Heart right ventricle (tissue), 16 donors: ENCODE measurements at regions not wholly inside any gene's neighbourhood (a gene's known extent, or its start where the extent isn't known, plus 50 kb on each side); places are given as distances from the start of the nearest gene placed in this dataset.

ENCODE experiments used
- ATAC-seq, 8 donors: fragments of 200-7000 bp; cut with Tn5 transposase; one replicate each; pipeline ENCODE4 v1.9.1; 2020; ENCODE audit warnings: mild to moderate bottlenecking in 8 of 8, moderate library complexity in 8 of 8, moderate number of reproducible peaks in 1 of 8
- DNase-seq, 2 donors: peaks; one replicate each; pipeline ENCODE4 v3.0.0-alpha.2; 2020
- H3K27ac ChIP-seq, 10 donors: fragments of 200-600 bp; sonication (generic) in 2 of 10; one replicate each; pipeline versions ENCODE4 v1.5.0 to v1.8.0; 2020 to 2022; ENCODE audit warnings: mild to moderate bottlenecking in 3 of 10
- H3K27me3 ChIP-seq, 7 donors: fragments of 200-600 bp; one replicate each; pipeline ENCODE4 v1.8.0; 2021 to 2022; ENCODE audit warnings: mild to moderate bottlenecking in 2 of 7
- H3K36me3 ChIP-seq, 9 donors: fragments of 200-600 bp; sonication (generic) in 1 of 9; one replicate each; pipeline versions ENCODE4 v1.5.0 to v1.8.0; 2020 to 2022; ENCODE audit warnings: mild to moderate bottlenecking in 2 of 9
- H3K4me1 ChIP-seq, 9 donors: fragments of 200-600 bp; sonication (generic) in 1 of 9; one replicate each; pipeline versions ENCODE4 v1.5.0 to v1.8.0; 2020 to 2022; ENCODE audit warnings: mild to moderate bottlenecking in 4 of 9
- H3K4me3 ChIP-seq, 10 donors: fragments of 200-600 bp; sonication (generic) in 2 of 10; one replicate each; pipeline versions ENCODE4 v1.5.0 to v1.8.0; 2020 to 2022; ENCODE audit warnings: mild to moderate bottlenecking in 7 of 10, moderate library complexity in 2 of 10
- H3K9me3 ChIP-seq, 11 donors: fragments of 200-600 bp in 10 of 11; sonication (generic) in 2 of 11; one replicate each; pipeline versions ENCODE4 v1.5.0 to v1.8.0; 2013 to 2022; ENCODE audit warnings: mild to moderate bottlenecking in 2 of 11, control low read depth in 1 of 11, moderate library complexity in 1 of 11
- WGBS, 2 donors: extraction: QIAGEN DNeasy Blood & Tissue Kit; methylation state at CpG; one replicate each; pipeline ENCODE4 v1.1.7; 2013; ENCODE audit warnings: inconsistent platforms in 1 of 2; 5-methylcytosine and 5-hydroxymethylcytosine counted together
- intact Hi-C, 10 donors: fragments of 100-400 bp; cut with DNase I; formaldehyde crosslinking; loops; one replicate each; pipeline versions ENCODE4 v1.11.1 to v1.14.2; 2022
- TF ChIP-seq, protein P1 (sequence below), 9 donors: fragments of 200-600 bp; sonication (generic) in 2 of 9; IDR thresholded peaks; one replicate each; pipeline versions ENCODE4 v1.5.0 to v1.8.0; 2021 to 2022; ENCODE audit warnings: antibody characterized with exemption in 9 of 9, mild to moderate bottlenecking in 5 of 9, moderate library complexity in 1 of 9
- donor health status: Arrhythmogenic right ventricular cardiomyopathy.
- donor health status: ischemic (EF 13 %, LVEDD 7.1; RV severe dilation, severe dysfunction).
- donor health status: healthy with polysubstance abuse.
- donor health status: DM: no; HTN: yes; CAD: no.
- donor health status: DM: no; HTN: no; CAD: no.
- donor health status: ischemic (EF 25% LVEDD 6.9; RV normal size, moderate dysfunction).
- donor health status: ischemic (EF 25% LVEDD 5.7; RV mildly dilated, moderate dysfunction).
- donor health status: healthy.
- donor health status: DM: yes; HTN: yes; CAD: no.
- donor health status: Ischemic cardiomyopathy.
- donor health status: ischemic (EF 35%, LVEDD 5.7; RV mildly dilated, moderate dysfunction).
- donor health status: nonischemic (EF 11% LVEDD 7.7; RV severe dilation, severe dysfunction).
- donor health status: DM: yes; HTN: yes; CAD: no.
- donor health status: PGD.
- donor health status: ischemic (EF 29% LVEDD 5.4; RV normal size, mild dysfunction).
- donor health status: nonischemic (EF 23%, LVEDD 6.1; RV moderate dilation, normal function).

DNA sequence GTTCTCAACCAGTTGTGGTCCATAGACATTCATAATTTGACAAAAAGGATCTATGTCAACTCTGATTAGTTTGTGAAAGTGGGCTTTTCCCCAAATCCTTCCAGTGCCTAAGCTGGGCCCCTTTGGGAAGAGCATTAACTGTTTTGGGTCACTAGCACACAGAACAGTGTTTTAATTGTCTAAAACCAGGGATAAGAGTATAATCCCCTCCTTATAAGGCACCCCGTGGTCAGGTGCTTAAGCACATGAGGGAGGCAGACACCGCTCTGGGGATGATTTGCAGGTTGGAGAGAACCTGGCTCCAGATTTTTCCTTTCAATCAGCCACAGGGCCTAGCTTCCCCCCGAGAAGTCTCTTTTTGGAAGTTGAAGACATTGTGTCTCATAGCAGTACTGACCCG lies 53.6 kb upstream of the RFX8 start:
- intact Hi-C loops = loop anchor here in 3 of 10 donors (5.0 to 10.0 kb wide), 3 partner anchors 166 to 306 kb away; partner anchors contain the start of gene MAP4K4 (in 1 of the 3)
- WGBS, 2 donors = 93 to 96% methylated on average over 4 of the region's 4 CpGs
- TF ChIP-seq, protein P1, sequence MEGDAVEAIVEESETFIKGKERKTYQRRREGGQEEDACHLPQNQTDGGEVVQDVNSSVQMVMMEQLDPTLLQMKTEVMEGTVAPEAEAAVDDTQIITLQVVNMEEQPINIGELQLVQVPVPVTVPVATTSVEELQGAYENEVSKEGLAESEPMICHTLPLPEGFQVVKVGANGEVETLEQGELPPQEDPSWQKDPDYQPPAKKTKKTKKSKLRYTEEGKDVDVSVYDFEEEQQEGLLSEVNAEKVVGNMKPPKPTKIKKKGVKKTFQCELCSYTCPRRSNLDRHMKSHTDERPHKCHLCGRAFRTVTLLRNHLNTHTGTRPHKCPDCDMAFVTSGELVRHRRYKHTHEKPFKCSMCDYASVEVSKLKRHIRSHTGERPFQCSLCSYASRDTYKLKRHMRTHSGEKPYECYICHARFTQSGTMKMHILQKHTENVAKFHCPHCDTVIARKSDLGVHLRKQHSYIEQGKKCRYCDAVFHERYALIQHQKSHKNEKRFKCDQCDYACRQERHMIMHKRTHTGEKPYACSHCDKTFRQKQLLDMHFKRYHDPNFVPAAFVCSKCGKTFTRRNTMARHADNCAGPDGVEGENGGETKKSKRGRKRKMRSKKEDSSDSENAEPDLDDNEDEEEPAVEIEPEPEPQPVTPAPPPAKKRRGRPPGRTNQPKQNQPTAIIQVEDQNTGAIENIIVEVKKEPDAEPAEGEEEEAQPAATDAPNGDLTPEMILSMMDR (IDR thresholded peaks at IDR 0.05) = no peak

DNA sequence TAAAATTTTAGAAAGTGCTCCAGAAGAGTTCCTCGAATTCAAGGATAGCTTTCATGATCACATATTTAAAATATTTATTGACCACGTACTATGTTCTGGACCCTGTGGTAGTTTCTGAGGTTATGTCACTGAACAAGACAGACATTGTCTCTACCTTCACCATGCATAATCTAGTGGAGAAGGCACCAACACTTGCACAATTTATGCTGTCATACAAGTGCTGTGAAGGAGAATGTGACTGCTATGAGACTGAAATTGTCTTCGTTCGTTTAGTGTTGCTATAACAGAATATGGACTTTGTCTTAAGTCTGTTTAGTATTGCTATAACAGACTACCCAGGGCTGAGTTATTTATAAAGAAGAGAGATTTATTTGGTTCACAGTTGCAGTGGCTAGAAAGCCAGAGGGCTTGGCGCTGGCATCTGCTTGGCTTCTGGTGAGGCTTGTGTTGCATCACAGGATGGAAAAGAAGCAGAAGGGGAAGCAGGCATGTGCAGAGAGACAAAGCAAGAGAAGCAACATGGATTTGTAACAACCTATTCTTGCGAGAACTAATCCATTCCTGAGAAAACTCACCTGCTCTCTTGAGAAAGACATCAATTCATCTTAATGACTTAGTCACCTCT lies 50.0 kb upstream of the RFX8 start:
- H3K27ac ChIP-seq = peak overlapping the region in 1 of 10 donors; percentile 29

More for the DNA sequence above, 53.6 kb upstream of the RFX8 start:
- peaks cover 0 to 3% (median 0%) of the 10 kb centered on the region in 11 donors for H3K9me3 ChIP-seq
- H3K27me3 ChIP-seq = peaks cover 0 to 19% (median 0%) of the 10 kb centered on the region in 7 donors
- no peaks in the 10 kb centered on the region for H3K36me3 ChIP-seq
- no peak overlapping the region for H3K4me3 ChIP-seq
- DNase-seq (no peak), ATAC-seq (no peak)
- no peak overlapping the region for H3K27ac ChIP-seq
- H3K4me1 ChIP-seq = peaks cover 0 to 7% (median 0%) of the 10 kb centered on the region in 9 donors

More for the DNA sequence above, 50.0 kb upstream of the RFX8 start:
- 74 to 90% methylated on average over 6 of the region's 6 CpGs for WGBS, 2 donors
- TF ChIP-seq, protein P1 (IDR thresholded peaks at IDR 0.05) = peak in 1 of 9 donors; percentile 8
- H3K27me3 ChIP-seq = peaks cover 0 to 38% (median 0%) of the 10 kb centered on the region in 7 donors
- peaks cover 0 to 13% (median 7%) of the 10 kb centered on the region in 9 donors for H3K4me1 ChIP-seq
- H3K9me3 ChIP-seq = peaks cover 0 to 4% (median 0%) of the 10 kb centered on the region in 11 donors
- DNase-seq (peak in 1 of 2 donors; percentile 23), ATAC-seq (peak in 6 of 8 donors; percentile 46 to 90 (median 66))
- intact Hi-C loops = loop anchor here in 3 of 10 donors (5.0 to 10.0 kb wide), 3 partner anchors 170 to 310 kb away; partner anchors contain the start of gene MAP4K4 (in 1 of the 3)
- no peak overlapping the region for H3K4me3 ChIP-seq
- no peaks in the 10 kb centered on the region for H3K36me3 ChIP-seq
